Activated CD4-positive, alpha-beta T cell treated with anti-CD3 and anti-CD28 coated beads for 36 hours (primary cell): ENCODE measurements at regions not wholly inside any gene's neighbourhood (a gene's known extent, or its start where the extent isn't known, plus 50 kb on each side); places are given as distances from the start of the nearest gene placed in this dataset.
"Not testable (repeated sequence)": the region's sequence is repeated elsewhere in the genome, so short reads cannot be mapped to it uniquely, and the experiment has no call there.

Experiments
- ATAC-seq: fragments of 200-7000 bp; cut with Tn5 transposase; one replicate; pipeline ENCODE4 v1.10.0; 2021; ENCODE audit warnings: mild to moderate bottlenecking, moderate library complexity
- CTCF ChIA-PET: fragments of 350-600 bp; sonication (Branson Sonifier 250); formaldehyde crosslinking; loops from one replicate; lab custom pipeline; 2021; ENCODE audit warnings: antibody characterized with exemption; lab: Charles Lee
- POLR2A ChIA-PET: fragments of 350-600 bp; sonication (Branson Sonifier 250); formaldehyde crosslinking; loops from one replicate; lab custom pipeline; 2021; ENCODE audit warnings: antibody characterized with exemption, inconsistent platforms; lab: Charles Lee
- DNase-seq: peaks from one replicate; pipeline ENCODE4 v3.0.0-alpha.2; 2020
- H3K27ac Mint-ChIP-seq: one replicate; pipeline ENCODE4 v1.8.0; 2021; ENCODE audit warnings: mixed read lengths
- H3K27me3 Mint-ChIP-seq: one replicate; pipeline ENCODE4 v1.8.0; 2021; ENCODE audit warnings: mixed read lengths
- H3K36me3 Mint-ChIP-seq: one replicate; pipeline ENCODE4 v1.8.0; 2021; ENCODE audit warnings: low read depth, mixed read lengths
- H3K4me1 Mint-ChIP-seq: one replicate; pipeline ENCODE4 v1.8.0; 2021; ENCODE audit warnings: mixed read lengths
- H3K4me3 Mint-ChIP-seq: one replicate; pipeline ENCODE4 v1.8.0; 2021; ENCODE audit warnings: mild to moderate bottlenecking, moderate library complexity, mixed read lengths
- H3K9me3 Mint-ChIP-seq: one replicate; pipeline ENCODE4 v1.8.0; 2021; ENCODE audit warnings: low read depth, mixed read lengths
- intact Hi-C, 2 experiments: fragments of 100-400 bp; cut with DNase I in 1 of 2; cut with micrococcal nuclease in 1 of 2; formaldehyde crosslinking; loops; one replicate each; pipeline versions ENCODE4 v1.14.2 to v1.15.1; 2022 to 2024; cut with DNase I, micrococcal nuclease

DNA sequence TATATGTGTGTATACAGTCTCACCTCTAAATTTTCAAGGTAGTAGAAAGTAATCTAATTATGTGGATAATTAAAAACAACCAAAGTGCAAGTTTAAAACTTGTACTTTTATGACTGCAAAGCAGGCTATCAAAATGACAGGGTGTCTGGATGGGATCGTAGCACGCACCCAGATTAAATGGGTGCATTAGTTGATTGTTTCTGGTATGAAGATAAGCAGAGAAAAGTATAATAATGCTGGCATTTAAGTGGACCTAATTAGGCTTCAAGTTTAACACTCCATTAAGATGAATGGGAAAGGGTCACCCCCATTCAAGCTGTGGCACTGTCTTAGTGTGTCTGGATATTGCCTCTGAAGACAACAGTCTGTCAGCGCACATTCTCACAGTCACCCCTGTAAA is 124.6 kb upstream of the ZEB2 start:
- DNase-seq: no peak
- intact Hi-C loops: no loop called here
- no peak overlapping the region for H3K4me3 Mint-ChIP-seq
- H3K36me3 Mint-ChIP-seq: no peaks in the 10 kb centered on the region
- ChIA-PET CTCF (no interaction called here), POLR2A (no interaction called here)
- H3K9me3 Mint-ChIP-seq: no peaks in the 10 kb centered on the region
- H3K27me3 Mint-ChIP-seq: peaks cover 10% of the 10 kb centered on the region
- ATAC-seq: no peak
- H3K4me1 Mint-ChIP-seq: no peaks in the 10 kb centered on the region
- no peak overlapping the region for H3K27ac Mint-ChIP-seq

- no peaks in the 10 kb centered on the region for H3K9me3 Mint-ChIP-seq
- H3K4me1 Mint-ChIP-seq: no peaks in the 10 kb centered on the region
- H3K27me3 Mint-ChIP-seq: peaks cover 10% of the 10 kb centered on the region
- ChIA-PET POLR2A (no interaction called here), CTCF (no interaction called here)
- no peaks in the 10 kb centered on the region for H3K36me3 Mint-ChIP-seq
- intact Hi-C loops: no loop called here
- ATAC-seq: no peak
- H3K27ac Mint-ChIP-seq: no peak overlapping the region
- no peak overlapping the region for H3K4me3 Mint-ChIP-seq
- DNase-seq: no peak
Measured at GRCh38 chr2:144643537-144644336, 123.8 kb upstream of the ZEB2 start.

- Mint-ChIP-seq H3K4me3 (no peak overlapping the region), H3K36me3 (no peaks in the 10 kb centered on the region), H3K27ac (no peak overlapping the region), H3K4me1 (no peaks in the 10 kb centered on the region), H3K27me3 (peaks cover 10% of the 10 kb centered on the region), H3K9me3 (no peaks in the 10 kb centered on the region)
- intact Hi-C loops: no loop called here
- ChIA-PET CTCF (no interaction called here), POLR2A (no interaction called here)
- no peak for ATAC-seq
- DNase-seq: no peak
Measured at GRCh38 chr2:144642856-144643255, 122.9 kb upstream of the ZEB2 start.

GRCh38 chr2:144642131-144642530 is 122.2 kb upstream of the ZEB2 start:
- POLR2A ChIA-PET: no interaction called here
- intact Hi-C loops: no loop called here

GRCh38 chr2:144638250-144638649 is 118.3 kb upstream of the ZEB2 start:
- H3K4me3 Mint-ChIP-seq, POLR2A ChIA-PET, ATAC-seq, H3K27ac Mint-ChIP-seq, intact Hi-C loops, DNase-seq, H3K36me3 Mint-ChIP-seq, H3K4me1 Mint-ChIP-seq: not testable (repeated sequence)
- H3K9me3 Mint-ChIP-seq: peaks cover 14% of the 10 kb centered on the region
- H3K27me3 Mint-ChIP-seq: peaks cover 21% of the 10 kb centered on the region
- CTCF ChIA-PET: interaction anchor here (0.6 kb wide), 1 partner anchor 28 kb away, joined by 5 read pairs; no protein-coding TSS in a partner anchor

More at GRCh38 chr2:144642131-144642530, 122.2 kb upstream of the ZEB2 start:
- ATAC-seq (no peak), DNase-seq (no peak)
- H3K27ac Mint-ChIP-seq: no peak overlapping the region
- no peak overlapping the region for H3K4me3 Mint-ChIP-seq
- CTCF ChIA-PET: no interaction called here
- H3K36me3 Mint-ChIP-seq: no peaks in the 10 kb centered on the region
- H3K27me3 Mint-ChIP-seq: peaks cover 12% of the 10 kb centered on the region
- peaks cover 2% of the 10 kb centered on the region for H3K9me3 Mint-ChIP-seq
- H3K4me1 Mint-ChIP-seq: no peaks in the 10 kb centered on the region

- ATAC-seq, CTCF ChIA-PET, intact Hi-C loops, H3K27ac Mint-ChIP-seq, H3K4me1 Mint-ChIP-seq, H3K36me3 Mint-ChIP-seq, DNase-seq, H3K4me3 Mint-ChIP-seq, POLR2A ChIA-PET: not testable (repeated sequence)
- Mint-ChIP-seq H3K9me3 (peaks cover 14% of the 10 kb centered on the region), H3K27me3 (peaks cover 21% of the 10 kb centered on the region)
Measured at GRCh38 chr2:144636860-144637259, 116.9 kb upstream of the ZEB2 start.

DNA sequence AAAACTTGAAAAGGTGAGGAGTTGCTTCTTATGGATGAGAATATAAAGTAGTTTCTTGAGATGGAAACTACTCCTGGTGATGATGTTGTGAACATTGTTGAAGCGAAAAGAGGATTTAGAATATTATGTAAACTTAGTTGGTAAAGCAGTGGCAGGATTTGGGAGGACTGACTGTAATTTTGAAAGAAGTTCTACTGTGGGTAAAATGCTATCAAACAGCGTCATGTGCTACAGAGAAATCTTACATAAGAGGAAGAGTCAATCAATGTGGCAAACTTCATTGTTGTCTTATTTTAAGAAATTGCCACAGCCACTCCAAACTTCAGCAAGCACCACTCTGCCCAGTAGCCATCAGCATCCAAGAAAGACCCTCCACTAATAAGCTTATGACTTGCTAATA is 112.9 kb upstream of the ZEB2 start:
- Mint-ChIP-seq H3K9me3 (peaks cover 14% of the 10 kb centered on the region), H3K4me3 (no peak overlapping the region), H3K27ac (no peak overlapping the region), H3K36me3 (no peaks in the 10 kb centered on the region), H3K4me1 (no peaks in the 10 kb centered on the region), H3K27me3 (peaks cover 16% of the 10 kb centered on the region)
- CTCF ChIA-PET: no interaction called here
- ATAC-seq (no peak), DNase-seq (no peak)
- intact Hi-C loops: no loop called here
- POLR2A ChIA-PET: no interaction called here

DNA sequence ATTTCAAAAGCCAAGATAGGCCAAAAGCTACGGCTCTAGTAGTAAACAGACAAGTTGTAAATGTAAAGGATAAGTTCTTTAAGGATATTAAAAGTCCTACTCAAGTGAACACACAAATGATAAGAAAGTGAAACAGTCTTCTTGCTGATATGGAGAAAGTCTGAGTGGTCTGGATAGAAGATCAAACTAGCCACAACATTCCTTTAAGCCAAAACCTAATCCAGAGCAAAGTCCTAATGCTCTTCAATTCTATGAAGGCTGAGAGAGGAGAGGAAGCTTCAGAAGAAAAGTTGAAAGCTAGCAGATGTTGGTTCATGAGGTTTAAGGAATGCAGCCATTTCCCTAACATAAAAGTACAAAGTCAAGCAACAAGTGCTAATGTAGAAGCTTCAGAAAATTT is 111.7 kb upstream of the ZEB2 start:
- ChIA-PET POLR2A (no interaction called here), CTCF (interaction anchor here (1.2 kb wide), 1 partner anchor 11 kb away, joined by 3 read pairs; no protein-coding TSS in a partner anchor)
- H3K4me3 Mint-ChIP-seq: no peak overlapping the region

GRCh38 chr2:144630459-144631215 is 110.7 kb upstream of the ZEB2 start:
- Mint-ChIP-seq H3K9me3 (peaks cover 9% of the 10 kb centered on the region), H3K36me3 (no peaks in the 10 kb centered on the region), H3K4me3 (no peak overlapping the region), H3K4me1 (no peaks in the 10 kb centered on the region), H3K27me3 (peaks cover 7% of the 10 kb centered on the region), H3K27ac (no peak overlapping the region)
- intact Hi-C loops: no loop called here
- ChIA-PET POLR2A (no interaction called here), CTCF (interaction anchor here (1.2 kb wide), 1 partner anchor 10 kb away, joined by 3 read pairs; no protein-coding TSS in a partner anchor)
- ATAC-seq (no peak), DNase-seq (no peak)

More for the DNA sequence above, 111.7 kb upstream of the ZEB2 start:
- DNase-seq (no peak), ATAC-seq (no peak)
- Mint-ChIP-seq H3K27me3 (peaks cover 13% of the 10 kb centered on the region), H3K27ac (no peak overlapping the region), H3K4me1 (no peaks in the 10 kb centered on the region), H3K9me3 (peaks cover 10% of the 10 kb centered on the region), H3K36me3 (no peaks in the 10 kb centered on the region)
- intact Hi-C loops: no loop called here

DNA sequence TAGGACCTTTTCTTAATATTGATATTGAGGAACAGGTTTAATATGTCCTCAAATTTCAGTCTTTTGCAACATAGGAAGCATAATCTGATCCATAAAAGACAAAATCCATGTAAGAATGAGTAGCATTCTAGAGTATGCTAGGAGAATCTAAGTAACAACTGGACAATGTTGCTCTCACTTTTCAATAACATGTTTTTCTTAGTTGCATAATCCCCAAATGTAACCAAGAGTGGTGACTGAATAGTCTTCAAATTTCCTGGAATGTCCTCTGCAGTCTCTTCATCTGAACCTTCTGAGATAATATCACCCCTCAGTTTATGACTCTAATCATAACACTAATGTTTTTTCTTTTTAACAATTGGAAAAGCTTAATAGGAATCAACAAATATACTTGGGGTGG is 110.0 kb upstream of the ZEB2 start:
- Mint-ChIP-seq H3K4me3 (no peak overlapping the region), H3K4me1 (no peaks in the 10 kb centered on the region), H3K27me3 (peaks cover 3% of the 10 kb centered on the region), H3K36me3 (no peaks in the 10 kb centered on the region), H3K27ac (no peak overlapping the region), H3K9me3 (peaks cover 2% of the 10 kb centered on the region)
- POLR2A ChIA-PET: no interaction called here
- DNase-seq (no peak), ATAC-seq (no peak)
- intact Hi-C loops: no loop called here
- CTCF ChIA-PET: no interaction called here

GRCh38 chr2:144628566-144628965 is 108.6 kb upstream of the ZEB2 start:
- H3K27me3 Mint-ChIP-seq: peaks cover 8% of the 10 kb centered on the region

DNA sequence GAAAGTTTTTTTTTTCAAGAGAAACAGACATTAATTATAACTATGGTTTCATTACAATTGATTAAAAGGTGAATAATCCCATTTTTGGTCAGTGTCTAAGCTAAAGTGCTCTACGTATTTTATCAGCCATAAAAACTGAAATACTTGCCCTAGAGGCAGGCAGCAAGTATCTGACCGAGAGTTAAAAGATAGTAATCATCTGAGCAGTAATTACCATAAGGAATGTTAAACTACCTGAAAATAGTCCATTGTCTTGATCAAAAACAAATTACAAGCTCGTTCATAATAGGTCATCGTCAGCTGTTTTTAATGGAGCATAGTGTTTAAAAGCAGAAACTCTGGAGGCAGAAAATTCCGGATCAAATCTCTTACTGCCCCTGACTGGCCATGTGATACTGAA is 105.7 kb upstream of the ZEB2 start:
- DNase-seq: no peak
- H3K36me3 Mint-ChIP-seq: no peaks in the 10 kb centered on the region
- ChIA-PET CTCF (interaction anchor here (0.9 kb wide), 1 partner anchor 16 kb away, joined by 4 read pairs; no protein-coding TSS in a partner anchor), POLR2A (no interaction called here)
- H3K27me3 Mint-ChIP-seq: peaks cover 11% of the 10 kb centered on the region
- intact Hi-C loops: no loop called here
- no peaks in the 10 kb centered on the region for H3K9me3 Mint-ChIP-seq
- H3K4me3 Mint-ChIP-seq: no peak overlapping the region
- H3K27ac Mint-ChIP-seq: no peak overlapping the region
- no peak for ATAC-seq
- no peaks in the 10 kb centered on the region for H3K4me1 Mint-ChIP-seq

More at GRCh38 chr2:144628566-144628965, 108.6 kb upstream of the ZEB2 start:
- H3K9me3 Mint-ChIP-seq: peaks cover 2% of the 10 kb centered on the region
- H3K4me1 Mint-ChIP-seq: no peaks in the 10 kb centered on the region
- ChIA-PET POLR2A (no interaction called here), CTCF (no interaction called here)
- DNase-seq (no peak), ATAC-seq (no peak)
- H3K4me3 Mint-ChIP-seq: no peak overlapping the region
- no peak overlapping the region for H3K27ac Mint-ChIP-seq
- intact Hi-C loops: no loop called here
- H3K36me3 Mint-ChIP-seq: no peaks in the 10 kb centered on the region
